HFFc6 (cell line): ENCODE measurements at regions not wholly inside any gene's neighbourhood (a gene's known extent, or its start where the extent isn't known, plus 50 kb on each side); places are given as distances from the start of the nearest gene placed in this dataset.

Source experiments
- DNase-seq: peaks from one replicate; pipeline ENCODE4 v3.0.0-alpha.2; 2018
- H3K27ac Mint-ChIP-seq: 2 replicates; pipeline ENCODE4 v1.8.0; 2020; ENCODE audit warnings: mild to moderate bottlenecking, mixed read lengths
- H3K27me3 Mint-ChIP-seq: 2 replicates; pipeline ENCODE4 v1.8.0; 2021; ENCODE audit warnings: mild to moderate bottlenecking, moderate library complexity, mixed read lengths; ENCODE audit not compliant: insufficient read depth
- H3K36me3 Mint-ChIP-seq: 2 replicates; pipeline ENCODE4 v1.8.0; 2021; ENCODE audit warnings: low read depth, mixed read lengths
- H3K4me1 Mint-ChIP-seq: 2 replicates; pipeline ENCODE4 v1.8.0; 2020; ENCODE audit warnings: low read depth, mixed read lengths
- H3K4me3 Mint-ChIP-seq: 2 replicates; pipeline ENCODE4 v1.8.0; 2020; ENCODE audit warnings: mild to moderate bottlenecking, moderate library complexity, mixed read lengths
- H3K9me3 Mint-ChIP-seq: 2 replicates; pipeline ENCODE4 v1.8.0; 2020; ENCODE audit warnings: mild to moderate bottlenecking, mixed read lengths
- TF ChIP-seq, protein P1 (sequence below): fragments of 200-600 bp; sonication (generic); IDR thresholded peaks from 2 replicates; pipeline ENCODE4 v1.5.0; 2021; ENCODE audit warnings: antibody characterized with exemption, mild to moderate bottlenecking

DNA sequence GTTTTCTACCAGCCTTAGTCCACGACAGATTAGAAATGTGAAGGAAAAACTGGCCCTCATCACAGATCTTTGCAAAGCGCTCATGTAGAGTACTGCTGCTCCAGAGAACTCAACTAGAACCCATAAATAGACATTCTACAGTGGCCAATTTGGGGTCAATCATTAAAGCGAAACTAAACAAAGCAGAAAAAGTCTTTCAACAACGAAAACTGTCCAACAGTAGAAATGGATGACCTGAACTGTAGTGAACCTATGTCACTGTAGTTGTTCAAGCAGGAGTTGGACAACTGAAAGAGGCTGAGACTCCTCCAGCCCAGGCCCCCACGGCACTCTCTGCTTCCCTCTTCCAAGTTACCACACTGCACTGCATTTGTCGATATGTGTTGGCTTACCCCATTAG lies 472.6 kb downstream of the BCAT1 start:
- H3K36me3 Mint-ChIP-seq = no peaks in the 10 kb centered on the region
- TF ChIP-seq, protein P1, sequence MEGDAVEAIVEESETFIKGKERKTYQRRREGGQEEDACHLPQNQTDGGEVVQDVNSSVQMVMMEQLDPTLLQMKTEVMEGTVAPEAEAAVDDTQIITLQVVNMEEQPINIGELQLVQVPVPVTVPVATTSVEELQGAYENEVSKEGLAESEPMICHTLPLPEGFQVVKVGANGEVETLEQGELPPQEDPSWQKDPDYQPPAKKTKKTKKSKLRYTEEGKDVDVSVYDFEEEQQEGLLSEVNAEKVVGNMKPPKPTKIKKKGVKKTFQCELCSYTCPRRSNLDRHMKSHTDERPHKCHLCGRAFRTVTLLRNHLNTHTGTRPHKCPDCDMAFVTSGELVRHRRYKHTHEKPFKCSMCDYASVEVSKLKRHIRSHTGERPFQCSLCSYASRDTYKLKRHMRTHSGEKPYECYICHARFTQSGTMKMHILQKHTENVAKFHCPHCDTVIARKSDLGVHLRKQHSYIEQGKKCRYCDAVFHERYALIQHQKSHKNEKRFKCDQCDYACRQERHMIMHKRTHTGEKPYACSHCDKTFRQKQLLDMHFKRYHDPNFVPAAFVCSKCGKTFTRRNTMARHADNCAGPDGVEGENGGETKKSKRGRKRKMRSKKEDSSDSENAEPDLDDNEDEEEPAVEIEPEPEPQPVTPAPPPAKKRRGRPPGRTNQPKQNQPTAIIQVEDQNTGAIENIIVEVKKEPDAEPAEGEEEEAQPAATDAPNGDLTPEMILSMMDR = no peak
- H3K9me3 Mint-ChIP-seq = peaks cover 11% of the 10 kb centered on the region
- no peaks in the 10 kb centered on the region for H3K27me3 Mint-ChIP-seq
- no peak overlapping the region for H3K27ac Mint-ChIP-seq
- H3K4me3 Mint-ChIP-seq = no peak overlapping the region
- H3K4me1 Mint-ChIP-seq = no peaks in the 10 kb centered on the region
- DNase-seq = no peak

DNA sequence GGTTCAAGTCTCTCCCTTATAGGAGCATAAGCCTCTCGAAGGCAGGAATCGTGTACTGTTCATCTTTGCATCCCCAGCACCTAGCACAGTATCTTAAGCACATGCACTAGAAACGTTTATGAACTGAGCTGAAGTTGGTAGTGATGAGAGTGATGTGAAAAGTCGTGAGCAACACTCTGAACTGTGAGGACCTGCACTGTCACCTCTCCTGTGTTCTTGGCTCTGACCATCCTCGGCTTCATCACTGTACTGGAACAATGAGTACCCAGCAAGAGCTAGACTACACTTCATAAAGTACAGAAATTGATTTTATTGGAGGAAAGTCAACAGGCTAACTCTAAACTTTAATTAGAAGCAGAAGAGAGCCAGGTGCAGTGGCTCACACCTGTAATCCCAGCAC lies 473.6 kb downstream of the BCAT1 start:
- H3K4me3 Mint-ChIP-seq = no peak overlapping the region
- no peaks in the 10 kb centered on the region for H3K4me1 Mint-ChIP-seq
- H3K27ac Mint-ChIP-seq = no peak overlapping the region
- peaks cover 5% of the 10 kb centered on the region; the same call in 1 of the 2 replicates for H3K9me3 Mint-ChIP-seq
- TF ChIP-seq, protein P1 = no peak
- no peaks in the 10 kb centered on the region for H3K27me3 Mint-ChIP-seq
- no peak for DNase-seq
- no peaks in the 10 kb centered on the region for H3K36me3 Mint-ChIP-seq

DNA sequence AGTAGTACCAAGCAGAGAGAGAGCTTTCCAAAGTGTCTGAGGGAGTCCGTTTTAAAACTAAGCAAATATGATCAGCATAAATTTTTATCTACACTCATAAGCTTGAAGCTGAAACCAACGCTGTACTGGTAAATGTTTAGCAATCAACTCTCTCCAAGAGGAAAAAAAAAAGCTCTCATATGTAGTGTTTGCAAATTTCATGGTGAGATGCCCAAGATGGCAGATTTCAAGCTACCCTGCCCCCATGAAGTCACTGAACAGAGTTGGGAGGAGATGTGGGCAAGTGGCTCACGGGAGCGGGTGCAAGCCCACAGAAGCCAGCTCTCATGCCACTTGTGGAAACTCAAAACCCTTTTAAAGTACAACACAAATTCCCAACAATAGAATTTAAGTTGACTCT lies 475.8 kb downstream of the BCAT1 start:
- Mint-ChIP-seq H3K36me3 (no peaks in the 10 kb centered on the region), H3K4me1 (no peaks in the 10 kb centered on the region), H3K27me3 (no peaks in the 10 kb centered on the region), H3K4me3 (no peak overlapping the region), H3K27ac (no peak overlapping the region), H3K9me3 (peaks cover 6% of the 10 kb centered on the region)
- no peak for DNase-seq
- TF ChIP-seq, protein P1 = no peak

DNA sequence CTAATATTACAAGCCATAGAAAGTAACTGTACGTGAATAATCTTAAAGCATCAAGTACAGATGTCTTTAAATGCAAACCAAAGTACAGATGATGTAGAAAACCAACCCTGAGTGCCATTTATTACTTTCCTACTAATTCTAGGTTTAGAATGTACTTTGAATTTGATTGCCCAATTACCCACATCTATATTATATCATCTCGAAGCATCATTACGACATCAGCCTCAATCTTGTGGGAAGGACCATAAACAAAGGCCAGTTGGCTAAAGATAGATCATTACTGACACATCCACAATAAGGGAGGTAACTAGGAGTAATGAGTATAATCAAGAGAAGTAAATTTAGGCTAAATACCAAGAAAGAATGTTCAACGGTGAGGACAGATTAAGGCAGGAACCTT lies 478.9 kb downstream of the BCAT1 start:
- DNase-seq = no peak

DNA sequence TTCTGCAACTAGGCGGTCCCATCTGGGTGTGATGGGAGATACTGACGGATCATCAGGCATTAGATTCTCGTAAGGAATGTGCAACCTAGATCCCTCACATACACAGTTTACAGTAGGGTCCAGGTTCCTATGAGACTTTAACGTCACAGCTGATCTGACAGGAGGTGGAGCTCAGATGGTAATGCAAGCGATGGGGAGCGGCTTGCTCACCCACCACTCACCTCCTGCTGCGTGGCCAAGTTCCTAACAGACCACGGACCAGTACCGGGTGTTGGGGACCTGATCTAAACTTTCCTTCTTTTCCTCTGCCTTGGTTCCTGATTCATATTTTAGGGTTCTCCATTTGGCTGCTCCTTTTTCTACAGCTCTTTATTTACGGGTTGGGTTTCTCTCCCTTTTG lies 479.8 kb downstream of the BCAT1 start:
- Mint-ChIP-seq H3K4me1 (no peaks in the 10 kb centered on the region), H3K36me3 (no peaks in the 10 kb centered on the region), H3K9me3 (peaks cover 38% of the 10 kb centered on the region), H3K4me3 (no peak overlapping the region), H3K27me3 (no peaks in the 10 kb centered on the region), H3K27ac (no peak overlapping the region)
- TF ChIP-seq, protein P1 = no peak
- DNase-seq = no peak

More for the DNA sequence above, 478.9 kb downstream of the BCAT1 start:
- H3K4me3 Mint-ChIP-seq = no peak overlapping the region
- no peaks in the 10 kb centered on the region for H3K27me3 Mint-ChIP-seq
- H3K9me3 Mint-ChIP-seq = peaks cover 30% of the 10 kb centered on the region
- H3K27ac Mint-ChIP-seq = no peak overlapping the region
- no peaks in the 10 kb centered on the region for H3K4me1 Mint-ChIP-seq
- no peaks in the 10 kb centered on the region for H3K36me3 Mint-ChIP-seq
- TF ChIP-seq, protein P1 = no peak

DNA sequence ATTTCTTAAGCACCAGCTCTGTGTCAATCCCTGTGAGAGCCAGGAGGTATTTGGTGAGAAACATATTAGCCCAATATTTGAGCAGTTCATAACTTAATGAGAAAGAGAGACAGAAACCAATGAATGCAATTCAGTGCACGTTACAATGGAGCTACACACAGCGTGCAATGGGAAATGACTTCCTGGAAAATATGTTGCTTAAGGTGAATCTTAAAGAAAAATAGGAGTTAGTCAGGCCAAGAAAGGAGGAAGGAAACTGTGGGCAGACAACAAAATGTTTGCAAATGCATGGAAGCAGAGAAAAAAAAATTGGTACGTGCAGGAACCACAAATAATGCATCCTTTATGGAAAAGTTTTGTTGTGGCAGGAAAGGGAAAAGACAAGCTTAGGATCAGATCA lies 481.7 kb downstream of the BCAT1 start:
- Mint-ChIP-seq H3K27ac (no peak overlapping the region), H3K9me3 (peaks cover 45% of the 10 kb centered on the region), H3K27me3 (no peaks in the 10 kb centered on the region), H3K4me1 (no peaks in the 10 kb centered on the region), H3K36me3 (no peaks in the 10 kb centered on the region), H3K4me3 (no peak overlapping the region)
- TF ChIP-seq, protein P1 = no peak
- DNase-seq = no peak
